Neural cell (in vitro differentiated cells): ENCODE measurements at regions not wholly inside any gene's neighbourhood (a gene's known extent, or its start where the extent isn't known, plus 50 kb on each side); places are given as distances from the start of the nearest gene placed in this dataset.

Experiments used
- CTCF ChIP-seq: fragments of 450-650 bp; IDR thresholded peaks from 2 replicates; pipeline ENCODE4 v1.5.1; 2014; ENCODE audit warnings: antibody characterized with exemption, mild to moderate bottlenecking, moderate library complexity; ENCODE audit not compliant: poor library complexity, severe bottlenecking
- EZH2 ChIP-seq: fragments of 200-600, 300-800 bp; shearing (Covaris generic), sonication (generic); IDR thresholded peaks from 2 replicates; pipeline ENCODE4 v1.6.1; 2014; ENCODE audit warnings: antibody characterized with exemption, low read length, borderline replicate concordance, mild to moderate bottlenecking; ENCODE audit not compliant: insufficient read depth, poor library complexity, severe bottlenecking
- POLR2AphosphoS5 ChIP-seq: IDR thresholded peaks from 2 replicates; pipeline ENCODE4 v1.6.1; 2012
- REST ChIP-seq: IDR thresholded peaks from 2 replicates; pipeline ENCODE4 v1.6.1; 2012; ENCODE audit warnings: borderline replicate concordance
- TAF1 ChIP-seq: IDR thresholded peaks from 2 replicates; pipeline ENCODE4 v1.6.1; 2012; ENCODE audit warnings: low read depth

GRCh38 chr11:25908726-25909125 is 423.2 kb upstream of the ANO3 start:
- TF ChIP-seq CTCF (no peak), REST (no peak), POLR2AphosphoS5 (no peak), EZH2 (no peak), TAF1 (no peak)
